ENCODE measurements at regions not wholly inside any gene's neighbourhood (a gene's known extent, or its start where the extent isn't known, plus 50 kb on each side); places are given as distances from the start of the nearest gene placed in this dataset.

DNA sequence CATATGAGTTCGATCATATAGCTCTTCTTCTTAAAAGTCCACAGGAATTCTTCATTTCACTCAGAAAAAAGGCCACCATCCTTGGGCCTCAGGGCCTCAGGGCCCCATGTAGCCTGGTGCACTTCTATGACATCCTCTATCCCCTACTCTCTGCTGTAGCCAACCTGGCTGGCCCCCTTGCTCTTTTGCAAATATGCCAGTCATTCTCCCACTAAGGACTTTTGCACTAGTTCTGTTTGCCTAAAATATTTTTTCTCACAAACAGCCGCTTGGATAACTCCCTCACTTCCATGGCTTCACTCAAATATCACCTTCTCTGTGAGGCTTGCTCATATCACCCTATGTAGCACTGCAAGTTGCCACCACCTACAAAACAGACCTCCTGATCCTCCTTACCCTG lies 604.7 kb upstream of the JAG1 start:
- ChIA-PET CTCF (no interaction called here), POLR2A (no interaction called here)

DNA sequence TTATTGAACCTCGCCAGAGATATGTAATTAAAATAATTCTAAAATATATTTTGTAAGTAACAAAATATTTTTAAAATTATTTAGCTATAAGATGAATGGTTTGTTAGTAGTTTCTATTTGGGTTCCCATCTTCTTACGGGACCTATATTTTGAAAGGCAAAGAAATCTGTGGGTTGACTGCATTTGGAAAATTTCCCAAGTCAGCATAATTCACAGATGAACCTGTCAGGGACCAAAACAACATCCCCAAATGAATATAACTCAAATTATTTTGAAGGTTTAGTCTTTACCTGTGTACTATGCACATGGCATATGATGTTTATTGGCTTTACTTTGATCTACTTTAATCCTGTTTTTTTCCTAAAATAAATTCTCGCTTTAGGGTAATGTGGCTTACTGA lies 607.4 kb upstream of the JAG1 start:
- Mint-ChIP-seq H3K4me3 (no peak overlapping the region), H3K36me3 (ENCODE audit: low read depth) (no peaks in the 10 kb centered on the region), H3K27ac (no peak overlapping the region), H3K27me3 (no peaks in the 10 kb centered on the region), H3K9me3 (no peaks in the 10 kb centered on the region), H3K4me1 (no peaks in the 10 kb centered on the region)
- TF ChIP-seq CTCF (IDR thresholded peaks at IDR 0.05): no peak
- DNase-seq (no peak), ATAC-seq (ENCODE audit: low read depth) (no peak)
- intact Hi-C loops (cut with micrococcal nuclease): no loop called here
- ChIA-PET CTCF (no interaction called here), POLR2A (no interaction called here)

More for the DNA sequence above, 604.7 kb upstream of the JAG1 start:
- TF ChIP-seq CTCF (IDR thresholded peaks at IDR 0.05): no peak
- H3K27ac Mint-ChIP-seq: no peak overlapping the region
- H3K4me1 Mint-ChIP-seq: no peaks in the 10 kb centered on the region
- H3K36me3 Mint-ChIP-seq (ENCODE audit: low read depth): no peaks in the 10 kb centered on the region
- no peaks in the 10 kb centered on the region for H3K9me3 Mint-ChIP-seq
- intact Hi-C loops (cut with micrococcal nuclease): no loop called here
- H3K4me3 Mint-ChIP-seq: no peak overlapping the region
- DNase-seq: no peak
- no peaks in the 10 kb centered on the region for H3K27me3 Mint-ChIP-seq
- no peak for ATAC-seq (ENCODE audit: low read depth)

- Mint-ChIP-seq H3K9me3 (no peaks in the 10 kb centered on the region), H3K36me3 (ENCODE audit: low read depth) (no peaks in the 10 kb centered on the region), H3K27ac (no peak overlapping the region), H3K27me3 (no peaks in the 10 kb centered on the region), H3K4me3 (no peak overlapping the region), H3K4me1 (no peaks in the 10 kb centered on the region)
- no peak for TF ChIP-seq CTCF (IDR thresholded peaks at IDR 0.05)
- POLR2A ChIA-PET: no interaction called here
- ATAC-seq (ENCODE audit: low read depth) (no peak), DNase-seq (no peak)
- CTCF ChIA-PET: no interaction called here
- intact Hi-C loops (cut with micrococcal nuclease): no loop called here
These were observed 608.0 kb upstream of the JAG1 start for GRCh38 chr20:11281768-11282167.

DNA sequence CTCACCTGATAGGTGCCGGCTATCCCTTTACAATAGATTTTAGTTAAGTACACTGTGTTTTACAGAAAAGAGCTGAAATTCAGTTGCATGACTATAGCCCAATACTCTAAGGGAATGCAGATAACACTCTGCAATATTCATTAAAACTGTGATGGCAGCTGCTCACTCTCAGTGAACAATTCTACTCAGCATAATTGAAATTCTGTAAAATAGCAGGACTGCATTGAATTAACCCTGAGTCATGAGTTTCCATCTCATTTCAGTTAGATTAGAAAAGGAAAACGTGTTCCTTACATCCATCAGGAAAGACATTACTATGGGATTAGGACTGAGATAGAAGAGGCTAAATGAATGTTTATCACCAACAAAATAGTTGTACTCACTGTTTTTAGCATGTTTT lies 613.3 kb upstream of the JAG1 start:
- Mint-ChIP-seq H3K27ac (no peak overlapping the region), H3K4me3 (no peak overlapping the region), H3K27me3 (no peaks in the 10 kb centered on the region), H3K9me3 (no peaks in the 10 kb centered on the region), H3K36me3 (ENCODE audit: low read depth) (no peaks in the 10 kb centered on the region), H3K4me1 (no peaks in the 10 kb centered on the region)
- DNase-seq (no peak), ATAC-seq (ENCODE audit: low read depth) (no peak)
- ChIA-PET POLR2A (no interaction called here), CTCF (no interaction called here)
- intact Hi-C loops (cut with micrococcal nuclease): no loop called here
- TF ChIP-seq CTCF (IDR thresholded peaks at IDR 0.05): no peak

DNA sequence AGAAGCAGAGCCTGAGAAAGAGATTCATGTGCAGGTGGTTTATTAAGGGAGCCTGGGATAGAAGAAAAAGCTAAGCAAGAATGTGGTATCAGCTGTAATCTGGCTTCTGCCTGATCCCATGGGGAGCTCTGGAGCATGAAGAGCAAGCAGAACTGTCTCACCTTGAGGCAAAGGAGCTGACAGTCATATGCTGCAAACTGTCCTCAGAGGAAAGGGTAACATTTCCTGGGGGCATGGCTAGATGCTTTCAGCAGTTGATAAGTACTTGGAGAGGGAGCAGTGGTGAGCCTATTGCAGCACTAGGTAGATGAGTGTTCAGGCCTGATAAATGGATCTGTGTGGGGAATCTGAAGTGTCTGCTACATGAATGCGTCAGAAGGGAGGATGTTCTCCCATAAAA lies 621.5 kb upstream of the BTBD3 start:
- Mint-ChIP-seq H3K4me3 (no peak overlapping the region), H3K4me1 (no peaks in the 10 kb centered on the region), H3K27me3 (no peaks in the 10 kb centered on the region), H3K27ac (no peak overlapping the region), H3K36me3 (ENCODE audit: low read depth) (no peaks in the 10 kb centered on the region), H3K9me3 (peaks cover 2% of the 10 kb centered on the region)
- TF ChIP-seq CTCF (IDR thresholded peaks at IDR 0.05): no peak
- CTCF ChIA-PET: no interaction called here
- DNase-seq (no peak), ATAC-seq (ENCODE audit: low read depth) (no peak)
- POLR2A ChIA-PET: no interaction called here
- intact Hi-C loops (cut with micrococcal nuclease): no loop called here

Data from activated B cell treated with CpG ODN at 0.5 μM for 24 hours (primary cell).